ENCODE measurements at regions not wholly inside any gene's neighbourhood (a gene's known extent, or its start where the extent isn't known, plus 50 kb on each side); places are given as distances from the start of the nearest gene placed in this dataset.

DNA sequence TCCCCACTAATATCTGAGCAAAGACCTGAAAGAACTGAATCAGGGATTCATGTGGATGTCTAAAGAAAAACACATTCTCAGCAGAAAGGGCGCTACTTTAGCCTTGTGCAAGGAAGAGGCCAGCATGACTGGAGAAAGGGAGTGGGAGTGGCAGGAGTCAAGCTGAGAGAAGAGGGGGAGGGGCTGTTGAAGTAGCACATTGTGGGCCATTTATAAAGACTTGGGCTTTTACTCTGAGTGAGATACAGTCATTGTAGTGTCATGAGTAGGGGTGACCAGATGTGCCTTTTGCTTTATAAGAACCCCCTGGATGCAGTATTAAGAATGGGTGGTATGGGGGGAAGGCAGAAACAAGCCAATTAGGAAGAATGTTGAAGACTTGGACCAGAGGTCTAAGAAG is 452.8 kb downstream of the ENC1 start:
- TF ChIP-seq, protein P1, sequence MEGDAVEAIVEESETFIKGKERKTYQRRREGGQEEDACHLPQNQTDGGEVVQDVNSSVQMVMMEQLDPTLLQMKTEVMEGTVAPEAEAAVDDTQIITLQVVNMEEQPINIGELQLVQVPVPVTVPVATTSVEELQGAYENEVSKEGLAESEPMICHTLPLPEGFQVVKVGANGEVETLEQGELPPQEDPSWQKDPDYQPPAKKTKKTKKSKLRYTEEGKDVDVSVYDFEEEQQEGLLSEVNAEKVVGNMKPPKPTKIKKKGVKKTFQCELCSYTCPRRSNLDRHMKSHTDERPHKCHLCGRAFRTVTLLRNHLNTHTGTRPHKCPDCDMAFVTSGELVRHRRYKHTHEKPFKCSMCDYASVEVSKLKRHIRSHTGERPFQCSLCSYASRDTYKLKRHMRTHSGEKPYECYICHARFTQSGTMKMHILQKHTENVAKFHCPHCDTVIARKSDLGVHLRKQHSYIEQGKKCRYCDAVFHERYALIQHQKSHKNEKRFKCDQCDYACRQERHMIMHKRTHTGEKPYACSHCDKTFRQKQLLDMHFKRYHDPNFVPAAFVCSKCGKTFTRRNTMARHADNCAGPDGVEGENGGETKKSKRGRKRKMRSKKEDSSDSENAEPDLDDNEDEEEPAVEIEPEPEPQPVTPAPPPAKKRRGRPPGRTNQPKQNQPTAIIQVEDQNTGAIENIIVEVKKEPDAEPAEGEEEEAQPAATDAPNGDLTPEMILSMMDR (IDR thresholded peaks at IDR 0.05) = no peak
- no peak for TF ChIP-seq EZH2phosphoT487 (IDR thresholded peaks at IDR 0.05)
- TF ChIP-seq EZH2 (IDR thresholded peaks at IDR 0.05) = no peak
